ENCODE measurements at regions not wholly inside any gene's neighbourhood (a gene's known extent, or its start where the extent isn't known, plus 50 kb on each side); places are given as distances from the start of the nearest gene placed in this dataset.

- no peak for TF ChIP-seq SRF (IDR thresholded peaks at IDR 0.05; ENCODE audit: low read depth, low read length)
- no peak for TF ChIP-seq KDM5A (IDR thresholded peaks at IDR 0.05; ENCODE audit: low read length)
- TF ChIP-seq SP1 (IDR thresholded peaks at IDR 0.05; ENCODE audit: low read depth, low read length), result no peak
- no peak for TF ChIP-seq CHD2 (IDR thresholded peaks at IDR 0.05; ENCODE audit: low read length)
- TF ChIP-seq GTF2F1 (IDR thresholded peaks at IDR 0.05; ENCODE audit: borderline replicate concordance, low read depth, low read length), result no peak
Measured at GRCh38 chr7:26609532-26609931, 254.9 kb downstream of the SKAP2 start (continued).
